ENCODE measurements at regions not wholly inside any gene's neighbourhood (a gene's known extent, or its start where the extent isn't known, plus 50 kb on each side); places are given as distances from the start of the nearest gene placed in this dataset.

DNA sequence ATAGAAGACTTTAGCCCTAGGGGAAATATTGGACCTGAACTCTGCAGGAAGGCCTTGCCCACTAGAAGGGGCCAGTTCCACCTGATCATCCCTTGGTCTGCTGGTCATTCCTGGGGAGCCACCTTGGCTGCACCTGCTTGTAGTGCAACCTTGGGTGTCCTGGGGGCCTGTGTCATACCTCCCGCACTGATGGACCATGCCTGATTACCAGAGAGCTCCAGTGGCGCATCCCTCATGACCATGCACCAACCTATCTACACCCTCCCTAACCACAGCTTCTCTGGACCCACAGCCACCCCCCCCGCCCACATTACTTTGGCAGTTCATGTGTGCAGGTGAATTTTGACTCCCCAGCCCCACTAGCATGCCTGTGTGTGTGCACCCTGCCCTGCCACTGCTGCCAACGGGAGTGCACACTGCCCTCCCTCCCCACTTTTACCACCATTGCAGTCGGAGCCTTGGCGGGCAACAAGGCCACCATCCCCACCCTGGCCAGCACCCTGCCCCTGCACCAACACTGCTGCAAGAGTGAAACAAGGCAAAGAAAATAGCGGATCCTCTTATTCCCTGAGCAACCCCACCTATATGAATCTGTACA, 208.1 kb downstream of the FAM47B start:
- Histone ChIP-seq H3K4me3 (ENCODE audit: low read depth, low read length) (no peak overlapping the region), H3K36me3 (ENCODE audit: control insufficient read depth, insufficient read depth, low read length) (no peaks in the 10 kb centered on the region), H3K27me3 (ENCODE audit: control insufficient read depth, insufficient read depth, low read length) (no peaks in the 10 kb centered on the region)
- FAIRE-seq (no peak), DNase-seq (ENCODE audit: low read depth) (no peak)
- no peak for TF ChIP-seq CTCF (IDR thresholded peaks at IDR 0.05; ENCODE audit: insufficient read depth, low read length, severe bottlenecking)

- DNase-seq (ENCODE audit: low read depth) (no peak), FAIRE-seq (no peak)
- Histone ChIP-seq H3K36me3 (ENCODE audit: control insufficient read depth, insufficient read depth, low read length) (no peaks in the 10 kb centered on the region), H3K4me3 (ENCODE audit: low read depth, low read length) (no peak overlapping the region), H3K27me3 (ENCODE audit: control insufficient read depth, insufficient read depth, low read length) (no peaks in the 10 kb centered on the region)
- TF ChIP-seq CTCF (IDR thresholded peaks at IDR 0.05; ENCODE audit: insufficient read depth, low read length, severe bottlenecking): no peak
Observed at GRCh38 chrX:35166023-35166422, 223.4 kb downstream of the FAM47B start.
